GM06990 (cell line): ENCODE measurements at regions not wholly inside any gene's neighbourhood (a gene's known extent, or its start where the extent isn't known, plus 50 kb on each side); places are given as distances from the start of the nearest gene placed in this dataset.

Experiments used
- DNase-seq: peaks from one replicate; pipeline ENCODE4 v3.0.0-alpha.2; 2011; ENCODE audit not compliant: insufficient read length; ENCODE audit errors: extremely low read depth
- H3K27me3 ChIP-seq: replicated peaks from 2 replicates; pipeline ENCODE4 v1.6.0; 2011; ENCODE audit warnings: low read length; ENCODE audit not compliant: control insufficient read depth, insufficient read depth
- H3K36me3 ChIP-seq: 2 replicates; pipeline ENCODE4 v1.5.1; 2011; ENCODE audit warnings: low read length; ENCODE audit not compliant: control insufficient read depth, insufficient read depth
- H3K4me3 ChIP-seq: replicated peaks from 2 replicates; pipeline ENCODE4 v1.5.1; 2011; ENCODE audit warnings: low read depth, mild to moderate bottlenecking, control low read depth, low read length
- CTCF ChIP-seq: IDR thresholded peaks from 2 replicates; pipeline ENCODE4 v1.5.1; 2011; ENCODE audit warnings: low read length, control low read depth, mild to moderate bottlenecking, inconsistent platforms; ENCODE audit not compliant: insufficient read depth, poor library complexity, severe bottlenecking

GRCh38 chr2:6526093-6526824, 339.4 kb downstream of the CMPK2 start:
- no peak for DNase-seq
- TF ChIP-seq CTCF: peak; percentile 57
- Histone ChIP-seq H3K4me3 (no peak overlapping the region), H3K36me3 (no peaks in the 10 kb centered on the region), H3K27me3 (no peaks in the 10 kb centered on the region)

- TF ChIP-seq CTCF: no peak
- Histone ChIP-seq H3K27me3 (no peaks in the 10 kb centered on the region), H3K4me3 (no peak overlapping the region), H3K36me3 (no peaks in the 10 kb centered on the region)
- DNase-seq: no peak
Observed at GRCh38 chr2:6531304-6531703, 334.4 kb downstream of the CMPK2 start.

- no peaks in the 10 kb centered on the region for H3K36me3 ChIP-seq
- H3K27me3 ChIP-seq: no peaks in the 10 kb centered on the region
- no peak overlapping the region for H3K4me3 ChIP-seq
- TF ChIP-seq CTCF: no peak
- no peak for DNase-seq
Observed at GRCh38 chr2:6535572-6535971, 330.1 kb downstream of the CMPK2 start.

GRCh38 chr2:6538607-6539006, 327.1 kb downstream of the CMPK2 start:
- no peak for TF ChIP-seq CTCF
- no peak for DNase-seq
- H3K4me3 ChIP-seq: no peak overlapping the region

GRCh38 chr2:6545336-6545735, 320.4 kb downstream of the CMPK2 start:
- Histone ChIP-seq H3K27me3 (no peaks in the 10 kb centered on the region; the same call in 1 of the 2 replicates), H3K4me3 (no peak overlapping the region), H3K36me3 (no peaks in the 10 kb centered on the region)
- DNase-seq: no peak
- no peak for TF ChIP-seq CTCF

More at GRCh38 chr2:6538607-6539006, 327.1 kb downstream of the CMPK2 start:
- H3K27me3 ChIP-seq: no peaks in the 10 kb centered on the region
- H3K36me3 ChIP-seq: no peaks in the 10 kb centered on the region
